NB4 (cell line): ENCODE measurements at regions not wholly inside any gene's neighbourhood (a gene's known extent, or its start where the extent isn't known, plus 50 kb on each side); places are given as distances from the start of the nearest gene placed in this dataset.

ENCODE experiments used
- CTCF ChIP-seq: IDR thresholded peaks from one replicate; pipeline ENCODE4 v1.5.1; 2012; ENCODE audit warnings: low read depth, low read length
- TF ChIP-seq, protein P1 (sequence below): IDR thresholded peaks from 2 replicates; pipeline ENCODE4 v1.6.1; 2011; ENCODE audit warnings: low read depth, low read length

GRCh38 chr5:54667136-54667535 lies 149.6 kb downstream of the SNX18 start:
- TF ChIP-seq, protein P1, sequence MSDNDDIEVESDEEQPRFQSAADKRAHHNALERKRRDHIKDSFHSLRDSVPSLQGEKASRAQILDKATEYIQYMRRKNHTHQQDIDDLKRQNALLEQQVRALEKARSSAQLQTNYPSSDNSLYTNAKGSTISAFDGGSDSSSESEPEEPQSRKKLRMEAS: no peak
- no peak for TF ChIP-seq CTCF
